BLaER1 (cell line): ENCODE measurements at regions not wholly inside any gene's neighbourhood (a gene's known extent, or its start where the extent isn't known, plus 50 kb on each side); places are given as distances from the start of the nearest gene placed in this dataset.

ENCODE experiments used
- H3K27ac ChIP-seq: shearing (Covaris generic); formaldehyde crosslinking; 2 replicates; pipeline ENCODE4 v1.8.1; 2022
- H3K27me3 ChIP-seq: shearing (Covaris generic); formaldehyde crosslinking; 2 replicates; pipeline ENCODE4 v1.8.1; 2022
- H3K36me3 ChIP-seq: shearing (Covaris generic); formaldehyde crosslinking; 2 replicates; pipeline ENCODE4 v1.8.1; 2022
- H3K4me1 ChIP-seq: shearing (Covaris generic); formaldehyde crosslinking; 2 replicates; pipeline ENCODE4 v1.8.1; 2022
- H3K4me2 ChIP-seq: shearing (Covaris generic); formaldehyde crosslinking; 2 replicates; pipeline ENCODE4 v1.8.1; 2022
- H3K4me3 ChIP-seq: shearing (Covaris generic); formaldehyde crosslinking; 2 replicates; pipeline ENCODE4 v1.8.1; 2022
- H3K9ac ChIP-seq: shearing (Covaris generic); formaldehyde crosslinking; 2 replicates; pipeline ENCODE4 v1.8.1; 2022
- H3K9me3 ChIP-seq: shearing (Covaris generic); formaldehyde crosslinking; 2 replicates; pipeline ENCODE4 v1.8.1; 2022
- H4K20me1 ChIP-seq: shearing (Covaris generic); formaldehyde crosslinking; 2 replicates; pipeline ENCODE4 v1.8.1; 2022
- Cebpa-rat ChIP-seq: shearing (Covaris generic); IDR thresholded peaks from 2 replicates; pipeline ENCODE4 v1.8.1; 2022

GRCh38 chr2:224146356-224147160, 107.5 kb upstream of the SERPINE2 start:
- Histone ChIP-seq H3K27me3 (no peaks in the 10 kb centered on the region), H3K9me3 (no peaks in the 10 kb centered on the region), H3K4me3 (no peak overlapping the region), H4K20me1 (no peaks in the 10 kb centered on the region), H3K4me2 (no peak overlapping the region), H3K9ac (no peak overlapping the region), H3K4me1 (peaks cover 5% of the 10 kb centered on the region; the same call in 1 of the 2 replicates), H3K36me3 (no peaks in the 10 kb centered on the region), H3K27ac (no peak overlapping the region)
- TF ChIP-seq Cebpa-rat: no peak

- Histone ChIP-seq H4K20me1 (no peaks in the 10 kb centered on the region), H3K27ac (no peak overlapping the region), H3K4me3 (no peak overlapping the region), H3K4me1 (peaks cover 5% of the 10 kb centered on the region; the same call in 1 of the 2 replicates), H3K9me3 (no peaks in the 10 kb centered on the region), H3K27me3 (no peaks in the 10 kb centered on the region), H3K4me2 (no peak overlapping the region), H3K36me3 (no peaks in the 10 kb centered on the region), H3K9ac (no peak overlapping the region)
- no peak for TF ChIP-seq Cebpa-rat
These were observed 106.8 kb upstream of the SERPINE2 start for GRCh38 chr2:224145751-224146355.

DNA sequence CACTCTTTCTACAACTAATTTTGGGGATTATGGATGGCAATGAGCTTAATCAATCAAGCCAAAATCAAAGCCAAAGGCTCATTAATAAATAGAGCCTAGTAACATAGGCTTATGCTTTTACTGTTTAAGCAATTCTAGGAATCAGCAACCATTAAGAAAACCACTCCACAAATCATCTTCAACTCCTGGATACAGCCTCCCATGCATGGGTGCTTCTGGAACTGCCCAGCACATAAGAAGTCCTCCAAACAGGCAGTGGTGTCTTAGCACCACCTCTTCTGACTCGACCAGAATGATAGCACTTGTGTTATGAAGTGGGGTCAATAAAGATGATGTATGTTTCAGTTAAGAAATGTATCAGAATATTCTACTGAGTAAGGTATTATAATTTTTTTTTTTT, 104.4 kb upstream of the SERPINE2 start:
- Histone ChIP-seq H3K9me3 (no peaks in the 10 kb centered on the region), H4K20me1 (no peaks in the 10 kb centered on the region), H3K36me3 (no peaks in the 10 kb centered on the region), H3K4me3 (no peak overlapping the region), H3K4me1 (peaks cover 5% of the 10 kb centered on the region; the same call in 1 of the 2 replicates), H3K27ac (no peak overlapping the region), H3K4me2 (no peak overlapping the region), H3K27me3 (no peaks in the 10 kb centered on the region), H3K9ac (no peak overlapping the region)
- no peak for TF ChIP-seq Cebpa-rat

GRCh38 chr2:224142397-224143312, 103.6 kb upstream of the SERPINE2 start:
- TF ChIP-seq Cebpa-rat: no peak
- no peak overlapping the region for H3K4me2 ChIP-seq

GRCh38 chr2:224141304-224141703, 102.2 kb upstream of the SERPINE2 start:
- Histone ChIP-seq H3K9ac (no peak overlapping the region), H3K9me3 (no peaks in the 10 kb centered on the region), H3K4me2 (no peak overlapping the region), H3K27me3 (no peaks in the 10 kb centered on the region), H4K20me1 (no peaks in the 10 kb centered on the region), H3K4me1 (peaks cover 2% of the 10 kb centered on the region; the same call in 1 of the 2 replicates), H3K36me3 (no peaks in the 10 kb centered on the region), H3K27ac (no peak overlapping the region), H3K4me3 (no peak overlapping the region)
- no peak for TF ChIP-seq Cebpa-rat

More at GRCh38 chr2:224142397-224143312, 103.6 kb upstream of the SERPINE2 start:
- Histone ChIP-seq H3K9me3 (no peaks in the 10 kb centered on the region), H4K20me1 (no peaks in the 10 kb centered on the region), H3K27me3 (no peaks in the 10 kb centered on the region), H3K27ac (no peak overlapping the region), H3K9ac (no peak overlapping the region), H3K36me3 (no peaks in the 10 kb centered on the region), H3K4me1 (peaks cover 5% of the 10 kb centered on the region; the same call in 1 of the 2 replicates), H3K4me3 (no peak overlapping the region)

DNA sequence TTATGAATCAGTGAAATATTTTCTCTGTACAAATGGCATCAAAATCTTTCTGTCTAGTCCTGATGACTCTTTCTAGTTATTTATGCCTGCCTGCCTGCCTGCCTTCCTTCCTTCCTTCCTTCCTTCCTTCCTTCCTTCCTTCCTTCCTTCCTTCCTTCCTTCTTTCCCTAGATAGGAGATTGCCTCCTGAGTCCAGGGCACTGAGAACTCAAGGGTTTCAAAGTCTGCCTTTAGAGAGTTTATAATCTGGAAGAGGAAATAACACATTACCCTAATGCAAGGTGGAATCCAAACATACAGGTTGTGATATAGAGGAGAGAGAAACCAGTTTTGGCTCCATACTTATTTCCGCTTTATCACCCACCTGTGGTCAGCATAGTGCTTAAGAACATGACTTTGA, 98.1 kb upstream of the SERPINE2 start:
- no peaks in the 10 kb centered on the region for H4K20me1 ChIP-seq
- no peaks in the 10 kb centered on the region for H3K36me3 ChIP-seq
- H3K27me3 ChIP-seq: no peaks in the 10 kb centered on the region
- no peaks in the 10 kb centered on the region for H3K4me1 ChIP-seq
- no peak overlapping the region for H3K27ac ChIP-seq
- H3K9me3 ChIP-seq: no peaks in the 10 kb centered on the region
- no peak overlapping the region for H3K4me3 ChIP-seq
- H3K4me2 ChIP-seq: no peak overlapping the region
- no peak for TF ChIP-seq Cebpa-rat
- no peak overlapping the region for H3K9ac ChIP-seq

- H3K9ac ChIP-seq: no peak overlapping the region
- H3K9me3 ChIP-seq: no peaks in the 10 kb centered on the region
- H3K4me3 ChIP-seq: no peak overlapping the region
- no peaks in the 10 kb centered on the region for H3K27me3 ChIP-seq
- H4K20me1 ChIP-seq: no peaks in the 10 kb centered on the region
- no peak for TF ChIP-seq Cebpa-rat
- H3K4me1 ChIP-seq: no peaks in the 10 kb centered on the region
- no peaks in the 10 kb centered on the region for H3K36me3 ChIP-seq
- no peak overlapping the region for H3K4me2 ChIP-seq
- H3K27ac ChIP-seq: no peak overlapping the region
These were observed 97.3 kb upstream of the SERPINE2 start for GRCh38 chr2:224136396-224136795.

DNA sequence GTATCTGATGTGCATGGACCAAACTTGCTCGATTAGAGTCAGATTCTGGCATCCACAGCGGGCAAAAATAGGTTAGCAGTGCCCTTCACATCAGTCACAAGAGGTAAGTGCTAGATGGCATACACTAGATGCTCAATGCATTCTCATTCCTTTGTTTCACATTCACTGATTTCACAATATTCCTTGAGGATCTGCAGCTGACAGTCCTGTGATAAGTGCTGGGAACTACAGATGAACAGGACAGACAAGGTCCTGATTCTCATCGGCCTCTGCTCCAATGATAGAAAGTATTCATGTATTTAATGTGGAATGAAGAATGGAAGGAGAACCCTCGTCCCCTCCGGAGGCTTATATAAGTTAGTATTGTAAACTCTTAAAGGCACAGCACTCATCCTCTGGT, 96.8 kb upstream of the SERPINE2 start:
- Histone ChIP-seq H4K20me1 (no peaks in the 10 kb centered on the region), H3K27me3 (no peaks in the 10 kb centered on the region), H3K9ac (no peak overlapping the region), H3K4me1 (no peaks in the 10 kb centered on the region), H3K36me3 (no peaks in the 10 kb centered on the region), H3K4me3 (no peak overlapping the region), H3K27ac (no peak overlapping the region), H3K9me3 (no peaks in the 10 kb centered on the region), H3K4me2 (no peak overlapping the region)
- TF ChIP-seq Cebpa-rat: no peak

- no peak for TF ChIP-seq Cebpa-rat
- no peak overlapping the region for H3K27ac ChIP-seq
These were observed 95.1 kb upstream of the SERPINE2 start for GRCh38 chr2:224134003-224134734.

More at GRCh38 chr2:224134003-224134734, 95.1 kb upstream of the SERPINE2 start:
- Histone ChIP-seq H3K36me3 (no peaks in the 10 kb centered on the region), H3K4me1 (no peaks in the 10 kb centered on the region), H3K4me3 (no peak overlapping the region), H3K9me3 (no peaks in the 10 kb centered on the region), H4K20me1 (no peaks in the 10 kb centered on the region), H3K4me2 (no peak overlapping the region), H3K9ac (no peak overlapping the region), H3K27me3 (no peaks in the 10 kb centered on the region)
